ENCODE measurements at regions not wholly inside any gene's neighbourhood (a gene's known extent, or its start where the extent isn't known, plus 50 kb on each side); places are given as distances from the start of the nearest gene placed in this dataset.

GRCh38 chr12:92078167-92079053 is 67.2 kb downstream of the BTG1 start:
- TF ChIP-seq CTCF (IDR thresholded peaks at IDR 0.05) (no peak), POLR2AphosphoS5 (IDR thresholded peaks at IDR 0.05) (no peak)
